ENCODE measurements at regions not wholly inside any gene's neighbourhood (a gene's known extent, or its start where the extent isn't known, plus 50 kb on each side); places are given as distances from the start of the nearest gene placed in this dataset.

- DNase-seq (ENCODE audit: low read depth) = no peak
- no peak for TF ChIP-seq CTCF (IDR thresholded peaks at IDR 0.05; ENCODE audit: insufficient read depth, low read length)
- H3K4me3 ChIP-seq (ENCODE audit: low read depth, low read length) = no peak overlapping the region
Observed at GRCh38 chr6:140316966-140317365, 942.5 kb upstream of the CITED2 start.

GRCh38 chr6:140314682-140315081, 940.2 kb upstream of the CITED2 start:
- H3K4me3 ChIP-seq (ENCODE audit: low read depth, low read length) = no peak overlapping the region
- no peak for DNase-seq (ENCODE audit: low read depth)
- TF ChIP-seq CTCF (IDR thresholded peaks at IDR 0.05; ENCODE audit: insufficient read depth, low read length) = no peak

- no peak overlapping the region for H3K4me3 ChIP-seq (ENCODE audit: low read depth, low read length)
- no peak for DNase-seq (ENCODE audit: low read depth)
- TF ChIP-seq CTCF (IDR thresholded peaks at IDR 0.05; ENCODE audit: insufficient read depth, low read length) = no peak
Observed at GRCh38 chr6:140311146-140311545, 936.7 kb upstream of the CITED2 start.

- TF ChIP-seq CTCF (IDR thresholded peaks at IDR 0.05; ENCODE audit: insufficient read depth, low read length) = no peak
- H3K4me3 ChIP-seq (ENCODE audit: low read depth, low read length) = no peak overlapping the region
- DNase-seq (ENCODE audit: low read depth) = no peak
Observed at GRCh38 chr6:140303218-140303949, 928.9 kb upstream of the CITED2 start.

GRCh38 chr6:140300331-140300730, 925.9 kb upstream of the CITED2 start:
- no peak for DNase-seq (ENCODE audit: low read depth)
- H3K4me3 ChIP-seq (ENCODE audit: low read depth, low read length) = no peak overlapping the region
- TF ChIP-seq CTCF (IDR thresholded peaks at IDR 0.05; ENCODE audit: insufficient read depth, low read length) = no peak

- TF ChIP-seq CTCF (IDR thresholded peaks at IDR 0.05; ENCODE audit: insufficient read depth, low read length) = no peak
- no peak overlapping the region for H3K4me3 ChIP-seq (ENCODE audit: low read depth, low read length)
- DNase-seq (ENCODE audit: low read depth) = no peak
Observed at GRCh38 chr6:140289186-140289585, 914.7 kb upstream of the CITED2 start.
